HG03159 (cell line): ENCODE measurements at regions not wholly inside any gene's neighbourhood (a gene's known extent, or its start where the extent isn't known, plus 50 kb on each side); places are given as distances from the start of the nearest gene placed in this dataset.
"Not testable (repeated sequence)": the region's sequence is repeated elsewhere in the genome, so short reads cannot be mapped to it uniquely, and the experiment has no call there.

Experiments used
- ATAC-seq: cut with Tn5 transposase; IDR thresholded peaks from one replicate; pipeline ENCODE4 v1.9.1; 2021; ENCODE audit warnings: mild to moderate bottlenecking, moderate library complexity; ENCODE audit not compliant: unreplicated experiment

GRCh38 chr14:57061009-57061711 lies 207.5 kb downstream of the EXOC5 start:
- no peak for ATAC-seq

DNA sequence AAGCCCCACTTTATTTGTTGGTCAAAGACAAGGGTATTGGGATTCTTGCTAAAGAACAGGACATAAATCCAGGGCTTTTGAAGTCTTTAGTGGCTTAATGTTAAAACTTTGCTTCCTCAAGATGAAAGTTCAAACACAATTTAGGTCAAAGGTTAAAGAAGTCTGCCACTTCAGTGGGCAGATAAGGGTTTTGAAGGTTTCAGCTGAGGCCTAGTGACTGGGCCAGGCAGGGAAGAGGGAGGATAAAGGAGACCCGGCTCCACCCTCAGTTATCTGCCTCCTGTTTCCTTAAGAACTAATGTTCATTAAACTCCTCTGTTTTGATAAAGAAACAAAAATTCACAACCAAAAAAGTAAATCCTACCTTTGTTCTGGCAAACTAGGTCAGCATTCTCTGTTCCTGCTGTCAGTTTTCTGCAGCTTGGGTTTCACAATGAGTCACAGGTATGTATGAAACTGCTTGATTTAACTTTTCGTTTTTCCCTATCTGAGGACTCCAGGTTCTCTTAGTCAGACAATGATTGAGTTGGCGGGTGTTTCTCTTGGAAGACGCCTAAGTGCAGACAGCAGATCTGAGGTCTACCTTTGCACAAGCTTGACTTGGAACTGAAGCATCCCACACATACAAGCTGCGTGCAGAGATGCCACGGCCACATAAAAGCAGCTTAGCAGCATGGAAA lies 208.3 kb downstream of the EXOC5 start:
- ATAC-seq = peak; percentile 89

DNA sequence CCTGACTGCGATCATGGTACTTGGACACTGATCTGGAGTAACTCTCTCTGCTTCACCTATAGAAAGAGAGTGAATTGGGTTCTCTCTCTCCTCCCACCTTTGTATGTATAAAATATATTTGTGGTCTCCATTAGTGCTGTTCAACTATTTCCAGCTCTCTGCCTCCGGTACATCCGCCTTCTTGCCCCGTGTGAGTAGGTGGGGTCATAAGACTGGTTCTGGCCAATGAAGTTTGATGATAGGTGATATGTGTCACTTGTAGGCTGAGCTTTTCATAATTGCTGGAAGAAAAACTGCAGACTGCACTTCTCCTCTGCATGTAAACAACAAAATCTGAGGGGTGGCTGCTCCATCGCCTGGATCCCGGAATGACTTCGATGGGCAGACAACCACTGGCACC lies 210.4 kb downstream of the EXOC5 start:
- ATAC-seq = no peak

DNA sequence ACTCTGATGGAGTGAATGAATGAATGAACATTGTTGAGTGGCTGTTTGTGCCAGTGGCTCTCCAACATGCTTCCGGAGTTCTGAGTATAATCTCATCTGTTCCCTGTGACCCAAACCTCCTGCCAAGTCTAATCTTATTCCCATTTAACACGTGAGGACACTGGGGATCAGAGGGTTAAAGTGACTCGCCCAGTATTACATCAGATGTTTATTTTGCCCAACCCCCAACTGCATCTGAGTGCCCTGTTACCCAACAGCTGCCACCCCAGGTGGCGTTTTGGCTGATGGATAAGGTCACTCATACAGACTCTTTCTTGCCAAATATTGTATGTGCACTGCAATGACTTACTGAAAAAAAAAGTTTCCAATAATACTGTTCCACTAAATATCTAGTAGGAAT lies 210.9 kb downstream of the EXOC5 start:
- ATAC-seq = no peak

DNA sequence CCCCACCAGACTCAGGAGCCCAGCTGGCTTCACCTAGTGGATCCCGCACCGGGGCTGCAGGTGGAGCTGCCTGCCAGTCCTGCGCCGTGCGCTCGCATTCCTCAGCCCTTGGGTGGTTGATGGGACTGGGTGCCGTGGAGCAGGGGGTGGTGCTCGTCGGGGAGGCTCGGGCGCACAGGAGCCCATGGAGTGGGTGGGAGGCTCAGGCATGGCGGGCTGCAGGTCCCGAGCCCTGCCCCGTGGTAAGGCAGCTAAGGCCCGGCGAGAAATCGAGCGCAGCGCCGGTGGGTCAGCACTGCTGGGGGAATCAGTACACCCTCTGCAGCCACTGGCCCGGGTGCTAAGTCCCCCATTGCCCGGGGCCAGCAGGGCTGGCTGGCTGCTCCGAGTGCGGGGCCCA lies 212.2 kb downstream of the EXOC5 start:
- not testable (repeated sequence) for ATAC-seq

- no peak for ATAC-seq
Observed at GRCh38 chr14:57052705-57053302, 215.9 kb downstream of the EXOC5 start.

GRCh38 chr14:57051633-57052032 lies 217.1 kb downstream of the EXOC5 start:
- no peak for ATAC-seq

- ATAC-seq = no peak
Observed at GRCh38 chr14:57049848-57050247, 218.9 kb downstream of the EXOC5 start.

DNA sequence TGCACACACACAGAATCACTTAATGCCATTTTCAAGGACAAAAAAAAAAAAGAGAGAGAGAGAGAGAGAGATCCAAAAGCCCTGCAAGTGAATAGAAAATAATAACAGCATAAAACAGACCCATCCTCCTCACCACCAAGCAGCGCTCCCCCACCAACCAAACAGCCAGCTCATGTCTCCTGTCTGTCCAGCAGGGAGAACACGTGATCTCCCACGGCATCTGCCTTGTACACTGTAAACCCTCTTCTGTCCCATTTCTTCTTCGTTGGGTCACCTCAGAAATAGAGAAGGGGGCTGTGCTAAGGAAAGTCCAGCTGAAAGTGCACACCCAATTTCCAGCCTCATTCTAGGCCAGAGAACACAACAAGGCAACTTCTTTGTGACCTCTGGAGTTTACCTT lies 222.5 kb downstream of the EXOC5 start:
- no peak for ATAC-seq

DNA sequence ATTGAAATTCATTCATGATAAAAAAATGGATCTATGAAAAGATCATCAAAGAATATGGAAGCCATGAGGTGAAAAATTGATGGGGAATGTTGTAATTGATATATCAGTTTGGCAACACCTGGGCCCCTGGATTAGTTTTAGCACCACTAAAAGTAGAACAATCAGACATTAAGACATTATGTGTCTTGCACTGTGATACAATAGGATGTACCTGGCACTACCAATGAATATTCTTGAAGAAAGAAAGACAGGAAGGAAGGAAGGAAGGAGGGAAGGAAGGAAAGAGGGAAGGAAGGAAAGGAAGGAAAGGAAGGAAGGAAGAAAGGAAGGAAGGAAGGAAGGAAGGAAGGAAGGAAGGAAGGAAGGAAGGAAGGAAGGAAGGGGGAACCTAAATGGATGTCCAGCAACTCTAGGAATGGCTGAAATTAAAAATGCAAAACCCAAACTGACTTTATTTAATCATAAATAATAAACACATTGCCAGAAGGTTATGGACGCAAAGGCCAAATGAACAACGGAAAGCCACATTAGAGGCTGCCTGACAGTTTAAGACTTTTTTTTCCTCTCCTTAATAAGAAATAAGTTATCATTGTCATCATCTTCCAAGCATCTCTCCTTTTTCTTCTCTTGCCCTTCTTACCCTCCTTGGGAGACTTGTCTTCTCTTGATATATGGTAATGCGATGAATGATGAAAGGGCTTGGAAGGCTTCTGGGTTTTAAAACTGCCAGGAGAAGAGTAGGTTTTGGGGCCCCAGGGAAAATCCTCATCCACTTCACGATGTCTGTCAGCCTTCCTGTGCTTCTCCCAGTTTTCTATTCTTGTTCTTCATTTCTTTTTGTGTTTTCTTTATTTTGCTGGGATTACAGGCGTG lies 224.4 kb downstream of the EXOC5 start:
- ATAC-seq = not testable (repeated sequence)

- peak; percentile 86 for ATAC-seq
Observed at GRCh38 chr14:57038689-57039088, 228.4 kb upstream of the OTX2 start.

GRCh38 chr14:57031474-57031873 lies 221.2 kb upstream of the OTX2 start:
- ATAC-seq = no peak

DNA sequence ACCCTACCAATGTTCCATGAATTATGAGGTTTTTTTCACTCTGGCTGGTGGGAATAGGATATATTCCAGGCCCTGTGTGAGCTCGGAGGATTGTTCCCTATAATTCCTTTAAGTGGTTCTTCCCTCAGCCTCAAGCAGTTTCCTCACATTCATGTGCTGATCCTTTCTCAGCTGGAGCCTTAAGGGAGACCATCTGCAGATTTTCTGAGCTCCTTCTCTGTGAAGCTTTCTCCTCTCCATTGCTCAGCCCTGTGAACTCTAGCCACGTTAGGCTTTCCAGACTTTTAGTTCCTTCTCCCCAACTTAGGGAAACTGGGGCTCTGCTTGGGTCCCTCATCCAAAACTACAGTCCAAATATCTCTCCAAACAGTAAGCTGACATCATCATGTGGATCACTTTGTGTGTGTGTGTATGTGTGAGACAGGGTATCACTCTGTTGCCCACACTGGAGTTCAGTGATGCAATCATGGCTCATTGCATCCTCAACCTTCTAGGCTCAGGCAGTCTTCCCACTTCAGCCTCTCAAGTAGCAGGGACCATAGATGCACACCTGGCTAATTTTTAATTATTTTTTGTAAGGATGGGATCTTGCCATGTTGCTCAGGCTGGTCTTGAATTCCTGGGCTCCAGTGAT lies 219.5 kb upstream of the OTX2 start:
- ATAC-seq = no peak

GRCh38 chr14:57025456-57025855 lies 215.2 kb upstream of the OTX2 start:
- ATAC-seq = no peak

DNA sequence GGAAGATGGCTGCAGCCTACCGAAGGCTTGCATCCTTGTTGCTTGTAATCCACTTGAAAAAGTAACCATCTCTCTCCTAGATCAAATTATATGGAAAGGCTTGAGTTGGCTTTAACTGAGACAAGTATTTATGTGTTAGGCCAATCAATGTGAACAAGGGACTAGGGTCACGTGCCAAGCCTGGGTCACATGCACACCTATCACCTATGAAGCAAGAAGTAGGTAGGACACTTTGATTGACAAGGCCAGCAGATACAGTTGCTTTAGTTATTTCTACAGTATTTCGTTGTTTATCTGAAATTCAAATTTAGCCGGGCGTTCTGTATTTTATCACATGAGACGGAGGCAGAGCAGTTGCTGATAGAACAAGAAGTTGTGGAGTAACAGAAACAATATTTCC lies 212.3 kb upstream of the OTX2 start:
- ATAC-seq = no peak

GRCh38 chr14:57018065-57018464 lies 207.8 kb upstream of the OTX2 start:
- no peak for ATAC-seq

DNA sequence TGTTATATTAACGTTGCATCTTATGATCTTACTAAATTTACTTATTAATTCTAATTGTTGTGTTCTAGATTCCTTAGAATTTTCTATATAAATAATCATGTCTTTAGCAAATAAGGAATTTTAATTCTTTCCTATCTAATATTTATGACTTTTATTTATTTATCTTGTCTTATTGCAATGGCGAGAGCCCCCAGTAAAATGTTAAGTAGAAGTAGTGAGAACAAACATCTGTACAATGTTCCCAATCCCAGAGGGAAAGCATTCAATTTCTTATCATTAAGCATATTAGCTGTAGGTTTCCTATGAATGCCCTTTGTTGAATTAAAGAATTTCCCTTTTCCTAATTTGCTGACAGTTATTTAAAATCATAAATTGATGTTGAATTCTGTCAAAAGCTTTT lies 203.7 kb upstream of the OTX2 start:
- ATAC-seq = no peak

GRCh38 chr14:57009585-57010515 lies 199.6 kb upstream of the OTX2 start:
- ATAC-seq = no peak

DNA sequence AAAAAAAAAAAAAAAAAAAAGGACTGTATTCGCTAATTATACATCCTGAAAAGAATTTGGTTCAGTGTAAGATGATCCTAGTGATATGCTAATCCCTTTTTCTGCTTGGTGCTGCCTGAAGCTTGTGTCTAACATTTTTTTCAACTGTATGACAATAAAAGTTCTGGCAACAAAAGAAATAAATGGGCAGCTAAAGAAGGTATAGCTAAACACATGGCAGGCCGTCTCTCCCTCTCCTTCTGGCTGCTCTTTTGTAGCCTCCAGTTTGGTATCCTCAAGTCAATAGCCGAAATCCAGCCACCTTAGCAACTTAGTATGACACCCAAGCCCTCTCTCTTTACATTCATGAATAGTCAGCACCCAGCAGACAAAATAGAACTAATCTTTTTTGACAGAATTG lies 198.3 kb upstream of the OTX2 start:
- no peak for ATAC-seq

GRCh38 chr14:56998728-56999127 lies 188.4 kb upstream of the OTX2 start:
- ATAC-seq = no peak
